Inflammatory macrophage (primary cell): ENCODE measurements at regions not wholly inside any gene's neighbourhood (a gene's known extent, or its start where the extent isn't known, plus 50 kb on each side); places are given as distances from the start of the nearest gene placed in this dataset.

Experiments
- DNase-seq, 2 donors: peaks; one replicate each; pipeline ENCODE4 v3.0.0-alpha.2; 2020 to 2022

DNA sequence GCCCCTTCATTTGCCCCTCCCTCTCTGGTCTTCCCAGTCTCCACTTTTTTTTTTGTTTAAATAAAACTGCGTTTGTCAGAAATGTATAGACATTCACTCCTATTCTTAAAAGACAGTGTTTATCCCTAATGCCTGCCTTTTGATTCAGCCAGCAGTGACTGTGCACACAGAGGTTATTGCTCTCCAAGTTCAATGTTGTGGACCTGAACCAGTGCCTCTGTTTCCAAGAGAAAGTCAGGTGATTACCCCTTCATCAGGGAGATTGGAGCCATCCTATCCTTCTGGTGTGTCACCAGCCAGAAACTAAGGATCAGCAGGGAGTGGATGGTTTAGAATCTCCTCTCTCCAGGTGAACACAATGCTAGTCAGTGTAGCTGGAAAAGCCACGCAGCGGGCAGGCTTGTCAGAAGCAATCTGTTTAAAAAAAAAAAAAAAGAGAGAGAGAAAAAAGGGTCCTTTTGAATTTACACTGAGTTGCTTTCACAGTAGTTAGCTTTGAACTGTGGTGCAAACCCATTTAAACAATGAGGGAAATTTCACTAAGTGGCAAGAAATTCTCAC, 167.5 kb upstream of the DMRT1 start:
- no peak for DNase-seq

DNA sequence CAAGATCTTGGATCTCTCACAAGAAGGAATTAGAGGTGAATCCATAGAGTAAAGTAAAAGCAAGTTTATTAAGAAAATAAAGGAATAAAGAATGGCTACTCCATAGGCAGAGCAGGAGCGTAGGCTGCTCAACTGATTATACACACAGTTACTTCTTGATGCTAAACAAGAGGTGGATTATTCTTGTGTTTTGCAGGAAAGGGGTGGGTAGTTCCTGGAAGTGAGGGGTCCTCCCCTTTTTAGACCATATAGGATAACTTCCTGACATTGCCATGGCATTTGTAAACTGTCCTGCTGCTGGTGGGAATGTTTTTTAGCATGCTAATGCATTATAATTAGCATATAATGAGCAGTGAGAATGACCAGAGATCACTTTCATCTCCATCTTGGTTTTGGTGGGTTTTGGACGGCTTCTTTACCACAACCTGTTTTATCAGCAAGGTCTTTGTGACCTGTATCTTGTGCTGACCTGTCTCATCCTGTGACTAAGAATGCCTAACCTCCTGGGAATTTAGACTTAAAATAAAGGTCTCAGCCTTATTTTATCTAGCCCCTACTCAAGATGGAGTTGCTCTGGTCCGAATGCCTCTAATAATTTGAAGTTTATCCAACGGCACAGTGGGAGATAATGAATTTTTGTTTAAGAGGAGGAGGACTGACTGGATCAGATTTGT, 165.7 kb upstream of the DMRT1 start:
- DNase-seq = no peak

- DNase-seq = no peak
Observed at GRCh38 chr9:676780-677438, 164.6 kb upstream of the DMRT1 start.

DNA sequence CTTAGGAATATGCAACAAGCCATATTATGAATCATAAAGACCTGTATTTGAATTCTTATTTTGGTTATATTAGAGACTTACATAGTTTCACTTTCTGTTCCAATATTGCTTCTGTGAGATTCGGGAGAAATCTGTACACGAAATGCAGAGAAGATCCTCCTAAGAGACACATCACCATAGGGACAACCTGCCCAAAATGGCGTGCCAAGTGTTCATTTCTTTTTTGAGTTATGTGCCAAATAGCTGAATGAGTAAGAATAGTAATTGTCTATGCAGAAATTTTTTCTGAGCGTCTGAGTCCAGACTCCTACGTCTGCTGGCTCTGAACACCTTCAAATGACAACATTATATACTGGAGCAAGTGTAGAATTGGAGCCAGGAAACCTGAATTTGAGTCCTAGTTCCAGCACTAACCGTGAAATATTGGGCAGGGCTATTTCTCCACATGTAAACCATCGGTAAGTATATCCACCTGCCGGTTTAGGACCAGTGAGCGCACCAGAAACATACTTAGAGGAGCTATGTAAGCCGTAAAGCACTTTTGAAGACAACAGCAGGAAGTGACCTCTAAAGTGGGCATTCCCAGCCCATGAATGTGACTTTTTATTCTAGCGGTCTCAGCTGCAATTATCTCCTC, 163.9 kb upstream of the DMRT1 start:
- no peak for DNase-seq

DNA sequence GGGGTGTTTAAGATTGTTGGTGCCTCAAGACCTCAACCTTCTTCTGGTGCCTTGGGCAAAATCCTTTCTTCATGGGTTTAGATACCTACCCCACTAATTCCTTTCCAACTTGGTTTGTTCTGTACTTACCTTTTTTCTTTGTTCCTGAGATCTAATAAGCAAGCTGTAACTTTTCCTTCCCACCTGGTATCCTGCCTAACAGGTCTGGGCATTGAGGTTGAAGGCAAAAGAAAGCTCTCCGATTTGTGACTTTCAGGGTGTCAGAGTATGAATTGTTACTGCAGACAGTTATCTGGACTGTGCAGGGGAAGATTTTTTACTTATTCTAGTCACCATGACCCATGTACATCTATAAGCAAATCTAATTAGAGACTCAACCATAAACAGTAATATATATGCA, 162.6 kb upstream of the DMRT1 start:
- DNase-seq = no peak

GRCh38 chr9:679462-679861, 162.0 kb upstream of the DMRT1 start:
- DNase-seq = no peak

GRCh38 chr9:680106-680505, 161.4 kb upstream of the DMRT1 start:
- DNase-seq = no peak

GRCh38 chr9:682633-683508, 158.6 kb upstream of the DMRT1 start:
- DNase-seq = no peak

DNA sequence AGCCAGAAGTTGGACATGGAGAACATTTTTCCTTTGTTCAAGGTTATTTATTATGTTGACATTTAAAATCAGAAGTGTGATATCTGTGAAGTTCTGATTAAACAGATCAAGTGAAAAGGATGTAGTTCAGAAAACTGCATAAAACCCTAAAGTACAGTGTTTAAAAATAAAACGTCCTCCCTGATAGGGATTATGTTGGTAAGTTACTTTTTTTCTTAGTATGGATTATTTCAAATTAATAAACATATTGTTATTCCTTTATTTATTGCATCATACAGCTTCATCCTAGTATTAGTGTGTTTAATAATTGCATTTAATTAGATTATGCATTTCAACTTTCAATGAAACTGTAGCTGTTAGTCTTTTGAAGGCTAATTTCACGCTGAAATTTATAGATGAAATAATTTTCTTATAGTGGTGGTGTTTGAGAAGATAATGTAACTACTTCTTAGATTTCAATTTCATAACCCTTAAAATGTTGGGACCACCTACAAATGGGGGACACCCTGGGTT, 157.9 kb upstream of the DMRT1 start:
- no peak for DNase-seq

DNA sequence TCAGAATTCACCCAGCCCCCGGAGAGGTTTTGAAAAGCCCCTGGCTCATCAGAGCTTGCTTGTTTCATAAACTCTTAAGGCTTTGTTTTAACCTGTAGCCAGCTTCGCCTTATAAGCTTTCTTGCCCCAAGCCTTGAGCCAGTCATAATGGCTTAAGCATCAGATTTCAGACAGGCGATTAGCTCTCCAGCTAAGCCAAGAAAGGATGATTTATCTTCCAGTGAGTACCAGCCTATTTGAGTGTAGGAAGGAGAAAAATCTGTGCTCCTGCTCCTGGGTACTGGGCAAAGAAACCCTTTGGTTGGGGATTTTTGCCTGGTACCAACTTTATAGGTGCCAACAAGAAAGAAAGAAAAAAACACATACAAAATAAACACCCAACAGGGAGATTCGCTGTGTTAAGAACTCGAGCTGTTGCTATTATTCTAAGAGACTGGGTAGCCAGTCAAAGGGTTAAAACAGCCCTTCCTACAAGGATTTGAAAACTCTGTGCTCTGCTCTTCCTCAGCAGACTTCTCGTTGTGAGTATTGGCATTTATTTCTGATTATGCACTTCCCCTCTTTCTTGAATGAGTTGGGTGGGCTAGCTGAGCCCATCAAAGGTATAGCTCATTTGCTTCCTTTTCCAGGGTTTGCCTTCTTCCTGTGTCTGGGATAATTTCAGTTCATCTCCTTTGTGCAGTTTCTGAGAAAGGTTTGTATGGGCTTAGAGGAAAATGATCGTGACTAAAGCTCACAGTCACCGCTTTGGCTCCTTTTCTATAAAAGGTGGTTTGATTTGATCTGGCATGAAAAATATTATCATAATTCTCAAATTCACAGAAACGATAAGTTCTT, 157.2 kb upstream of the DMRT1 start:
- DNase-seq = peak in 1 of 2 donors; percentile 18

DNA sequence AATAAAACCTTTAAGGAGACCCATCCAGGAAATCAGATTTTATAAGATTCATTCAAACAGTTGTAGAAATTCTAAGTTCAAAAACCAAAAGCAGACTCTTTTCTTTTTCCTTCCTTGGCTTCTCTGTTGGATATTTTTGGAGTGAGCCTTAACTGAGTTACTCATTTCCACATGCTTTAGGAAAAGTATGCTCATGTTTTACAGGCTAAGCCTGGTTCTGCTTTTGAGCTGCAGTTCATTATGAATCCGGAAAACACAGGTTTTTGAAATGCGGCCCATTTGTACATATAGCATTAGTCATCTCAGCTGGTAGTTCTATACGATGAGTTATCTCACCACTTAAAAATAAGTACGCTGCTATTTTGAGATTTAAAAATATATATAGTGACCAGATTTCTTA, 156.6 kb upstream of the DMRT1 start:
- peak; percentile 81 to 88 for DNase-seq

- no peak for DNase-seq
Observed at GRCh38 chr9:686321-686813, 155.1 kb upstream of the DMRT1 start.

DNA sequence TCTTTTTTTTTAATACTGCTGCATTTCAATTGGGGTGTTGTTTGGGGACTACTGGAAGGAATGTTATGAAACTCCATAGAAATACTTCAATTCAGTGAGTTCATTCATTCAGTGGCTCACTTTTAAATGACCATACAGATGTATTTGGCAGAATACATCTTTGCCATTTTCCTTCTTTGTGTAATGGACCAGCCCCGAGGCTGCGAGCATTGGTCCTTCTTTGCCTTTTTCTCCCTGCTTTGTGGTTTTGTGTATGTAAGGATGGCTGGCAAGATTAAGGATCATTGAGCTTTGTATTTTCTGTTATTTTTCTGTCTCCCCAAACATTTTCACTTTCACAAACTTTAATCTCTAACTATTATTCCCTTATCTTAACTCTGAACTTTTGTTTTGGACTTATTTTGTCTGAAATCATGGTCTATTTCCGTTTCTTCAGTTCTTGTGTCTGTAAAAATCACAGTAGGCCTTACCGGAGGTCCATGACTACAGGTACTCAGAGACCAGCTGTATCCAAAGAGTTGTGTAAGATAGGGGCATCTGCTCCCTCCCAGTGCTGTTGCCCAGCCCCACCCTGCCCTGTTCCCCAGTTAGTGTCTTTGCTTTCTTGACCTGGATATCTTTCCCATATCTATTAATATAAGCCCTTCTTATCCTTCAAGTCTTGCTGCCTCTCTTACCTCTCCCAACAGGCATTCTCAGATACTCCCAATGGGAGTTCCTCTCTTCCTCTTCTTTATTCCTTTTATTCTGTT, 154.3 kb upstream of the DMRT1 start:
- no peak for DNase-seq

GRCh38 chr9:687994-688393, 153.5 kb upstream of the DMRT1 start:
- DNase-seq = no peak

GRCh38 chr9:690517-691111, 150.9 kb upstream of the DMRT1 start:
- DNase-seq = no peak

- DNase-seq = no peak
Observed at GRCh38 chr9:691825-692400, 149.6 kb upstream of the DMRT1 start.

GRCh38 chr9:692636-693129, 148.8 kb upstream of the DMRT1 start:
- no peak for DNase-seq

- no peak for DNase-seq
Observed at GRCh38 chr9:693201-694091, 148.1 kb upstream of the DMRT1 start.

DNA sequence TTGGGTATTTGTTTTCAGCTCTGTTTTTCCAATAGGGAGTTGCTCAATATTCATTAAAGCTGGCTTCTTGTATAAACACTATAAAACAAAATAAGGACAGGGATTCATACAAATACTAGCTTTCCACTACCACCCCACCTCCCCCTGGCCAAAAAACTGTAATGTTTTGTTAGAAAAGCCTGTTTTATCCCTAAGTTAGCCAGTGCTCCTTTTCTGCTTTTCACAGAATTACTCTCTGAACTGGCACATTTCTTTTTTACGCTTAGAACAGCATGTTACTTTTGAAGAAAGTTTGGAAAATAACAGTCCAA, 147.4 kb upstream of the DMRT1 start:
- no peak for DNase-seq
